Tongue (tissue), 1 donor: ENCODE measurements at regions not wholly inside any gene's neighbourhood (a gene's known extent, or its start where the extent isn't known, plus 50 kb on each side); places are given as distances from the start of the nearest gene placed in this dataset.

ENCODE experiments used
- DNase-seq: peaks from one replicate; pipeline ENCODE4 v3.0.0-alpha.2; 2015

DNA sequence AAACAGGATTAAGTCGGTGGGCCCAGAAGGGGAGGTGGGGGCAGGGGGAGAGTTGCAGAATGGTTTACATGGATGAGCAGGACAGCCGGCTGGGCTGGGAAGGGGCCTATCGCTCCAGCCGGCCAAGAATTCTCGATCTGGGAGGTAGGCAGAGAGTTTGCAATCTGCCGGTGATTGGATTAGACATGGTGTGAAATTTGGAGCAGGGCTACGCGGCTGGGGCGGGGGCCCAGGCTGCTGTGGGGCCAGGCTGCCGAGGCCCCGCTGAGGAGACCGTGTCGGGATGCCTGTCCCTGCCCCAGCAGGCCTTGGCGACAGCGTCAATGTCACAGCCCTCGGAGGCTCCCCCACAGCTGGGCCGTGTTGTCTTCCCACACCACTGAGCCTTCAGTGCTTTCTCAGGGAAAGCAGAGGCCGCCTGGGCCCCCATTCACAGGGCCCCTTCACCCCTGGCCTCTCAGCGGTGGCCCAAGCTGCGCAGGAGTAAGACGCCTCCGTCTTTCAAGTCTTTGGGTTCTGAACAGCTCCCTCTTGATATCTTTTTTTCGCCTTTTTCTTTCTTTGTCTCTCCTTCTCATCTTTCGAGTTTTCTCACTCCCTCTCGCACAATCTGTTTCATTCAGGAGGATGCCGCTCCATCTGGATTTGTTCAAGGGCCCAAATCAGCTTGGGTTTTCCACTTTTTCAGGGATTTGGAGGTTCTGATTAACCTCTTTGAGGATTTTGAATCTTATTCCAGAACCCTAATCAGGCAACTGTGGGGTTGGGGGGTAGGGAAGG lies 117.5 kb upstream of the PARP11 start:
- DNase-seq, result peak; percentile 72

DNA sequence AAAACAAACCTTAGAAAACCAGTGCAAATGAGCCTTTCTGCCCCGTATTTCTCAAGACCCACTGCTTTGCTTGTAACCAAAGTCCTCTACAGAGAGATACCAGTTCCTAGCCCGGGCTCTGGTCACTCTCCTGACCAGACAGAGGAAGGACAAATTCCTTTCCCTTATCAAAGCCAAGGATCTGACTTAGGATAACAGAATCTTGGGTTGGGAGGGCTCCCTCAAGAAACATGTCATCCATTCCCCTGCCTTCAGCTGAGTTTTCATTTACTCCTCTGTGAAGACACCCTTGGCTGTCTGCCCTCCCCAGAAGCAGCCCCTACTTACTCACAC lies 116.0 kb upstream of the PARP11 start:
- DNase-seq, result no peak

DNA sequence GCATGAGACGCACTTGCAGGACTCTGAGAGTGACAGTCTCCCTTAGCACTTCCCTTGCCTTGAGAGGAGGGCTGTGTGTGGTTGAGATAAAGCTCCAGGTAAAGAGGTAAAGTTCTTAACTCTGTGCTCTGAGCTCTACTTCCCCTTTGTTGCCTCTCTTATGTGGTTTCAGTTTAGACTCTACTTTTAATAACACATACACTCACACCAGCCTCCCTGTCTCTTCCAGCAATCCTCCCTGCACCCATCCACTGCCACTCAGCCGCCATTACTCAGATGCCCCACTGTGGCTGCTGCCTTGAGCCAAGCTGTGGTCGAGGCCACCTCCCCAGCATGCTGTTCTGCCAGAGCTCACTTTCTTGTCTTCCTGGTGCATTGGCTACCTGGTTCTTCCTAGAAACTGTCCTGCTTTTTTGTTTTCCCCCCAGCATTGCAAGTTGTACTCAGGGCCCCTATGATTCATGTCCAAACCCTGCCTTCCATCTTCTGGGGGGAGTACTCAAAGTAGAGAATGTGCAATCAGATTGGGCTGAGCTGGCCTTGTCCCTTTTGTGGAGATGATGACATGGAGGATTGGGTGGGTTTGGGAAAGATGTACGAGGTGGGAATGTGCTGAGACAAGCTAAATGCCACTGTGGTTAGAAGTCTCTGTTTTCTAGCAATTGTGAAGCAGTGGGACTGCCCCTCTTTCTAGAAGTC lies 115.5 kb upstream of the PARP11 start:
- no peak for DNase-seq

DNA sequence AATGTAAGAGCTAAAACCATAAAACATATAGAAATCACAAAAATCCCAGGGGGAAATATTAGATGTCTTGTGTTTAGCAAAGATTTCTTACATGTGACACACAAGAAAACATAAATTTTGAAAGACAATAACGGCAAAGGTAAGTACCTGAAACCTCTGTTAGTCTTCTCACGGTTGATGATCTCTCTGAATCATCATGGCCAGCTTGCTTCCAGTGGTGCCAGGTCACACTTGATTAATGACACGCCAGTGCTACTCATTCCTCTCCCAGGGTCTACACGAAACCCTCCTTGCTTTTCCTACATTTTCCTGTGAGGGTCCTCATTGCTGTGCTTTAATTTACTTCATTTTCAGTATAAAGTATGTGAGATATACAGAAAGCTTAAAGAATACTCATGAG lies 114.4 kb upstream of the PARP11 start:
- DNase-seq, result no peak

- no peak for DNase-seq
These were observed 107.5 kb upstream of the PARP11 start for GRCh38 chr12:3980504-3981272.

GRCh38 chr12:3977621-3978020 lies 104.4 kb upstream of the PARP11 start:
- DNase-seq, result no peak

GRCh38 chr12:3976351-3976938 lies 103.2 kb upstream of the PARP11 start:
- DNase-seq, result no peak

DNA sequence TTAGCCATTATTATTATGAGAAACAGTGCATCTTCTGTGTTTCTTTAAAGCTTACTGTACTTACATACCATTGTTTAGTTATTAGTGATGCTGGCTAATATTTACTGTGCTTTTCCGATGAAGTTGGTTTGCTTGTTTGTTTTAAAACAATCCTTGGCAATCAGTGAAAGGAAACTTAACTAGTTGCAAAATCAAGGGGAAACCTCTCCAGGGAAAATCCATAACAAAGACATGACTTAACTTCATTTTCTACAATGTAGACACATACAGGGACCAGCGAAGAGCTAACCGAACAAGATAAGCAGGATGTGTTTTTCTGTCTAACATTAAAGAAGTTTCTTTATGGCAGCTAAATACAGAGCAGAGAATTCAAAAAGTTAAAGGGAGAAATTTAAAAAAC lies 102.5 kb upstream of the PARP11 start:
- no peak for DNase-seq

DNA sequence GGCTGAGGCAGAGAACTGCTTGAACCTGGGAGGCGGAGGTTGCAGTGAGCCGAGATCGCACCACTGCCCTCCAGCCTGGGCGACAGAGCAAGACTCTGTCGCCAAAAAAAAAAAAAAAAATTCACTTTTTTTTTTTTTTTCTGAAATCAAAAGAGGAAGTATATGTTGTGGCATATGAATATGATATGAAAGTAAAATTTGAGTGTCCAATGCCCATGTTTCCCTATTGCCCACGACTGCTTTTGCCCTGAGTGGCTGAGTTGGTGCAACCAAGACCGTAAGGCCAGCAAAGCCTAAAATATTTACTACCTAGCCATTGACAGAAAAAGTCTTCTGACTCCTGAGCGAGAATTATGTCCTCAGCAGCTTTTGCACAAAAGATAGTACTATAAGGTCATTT lies 101.7 kb upstream of the PARP11 start:
- DNase-seq, result no peak

DNA sequence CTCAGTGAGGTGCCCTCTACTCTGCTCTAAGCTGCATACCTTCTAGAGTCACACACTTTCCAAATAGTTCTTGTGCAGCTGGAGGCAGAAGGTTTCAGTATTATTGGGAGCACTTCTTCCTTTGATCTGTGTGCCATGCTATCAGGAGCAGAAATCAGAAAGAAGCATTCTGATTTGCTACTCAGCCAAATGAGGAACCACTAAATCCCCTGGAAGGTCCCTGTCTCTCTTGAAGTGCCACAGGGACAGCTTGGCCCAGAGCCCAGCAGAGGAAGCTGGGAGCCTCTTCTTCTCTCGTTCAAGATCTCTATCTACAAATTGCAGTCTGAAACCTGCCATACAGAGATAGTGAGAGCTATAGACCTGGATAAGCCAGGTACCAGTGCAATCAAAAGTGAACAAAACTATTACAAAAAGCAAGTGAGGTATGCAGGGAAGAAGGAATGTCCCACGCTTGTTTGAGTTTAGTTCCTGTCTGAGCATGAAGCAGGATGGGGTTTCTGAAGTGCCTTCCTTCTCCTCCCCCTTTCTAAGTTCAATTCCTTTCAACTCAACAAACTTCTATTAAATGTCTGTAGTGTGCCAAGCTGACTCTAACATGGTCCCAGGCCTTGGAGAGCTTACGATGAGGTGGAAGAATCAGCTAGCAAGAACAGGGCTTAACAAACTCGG lies 100.9 kb upstream of the PARP11 start:
- DNase-seq, result peak; percentile 35

DNA sequence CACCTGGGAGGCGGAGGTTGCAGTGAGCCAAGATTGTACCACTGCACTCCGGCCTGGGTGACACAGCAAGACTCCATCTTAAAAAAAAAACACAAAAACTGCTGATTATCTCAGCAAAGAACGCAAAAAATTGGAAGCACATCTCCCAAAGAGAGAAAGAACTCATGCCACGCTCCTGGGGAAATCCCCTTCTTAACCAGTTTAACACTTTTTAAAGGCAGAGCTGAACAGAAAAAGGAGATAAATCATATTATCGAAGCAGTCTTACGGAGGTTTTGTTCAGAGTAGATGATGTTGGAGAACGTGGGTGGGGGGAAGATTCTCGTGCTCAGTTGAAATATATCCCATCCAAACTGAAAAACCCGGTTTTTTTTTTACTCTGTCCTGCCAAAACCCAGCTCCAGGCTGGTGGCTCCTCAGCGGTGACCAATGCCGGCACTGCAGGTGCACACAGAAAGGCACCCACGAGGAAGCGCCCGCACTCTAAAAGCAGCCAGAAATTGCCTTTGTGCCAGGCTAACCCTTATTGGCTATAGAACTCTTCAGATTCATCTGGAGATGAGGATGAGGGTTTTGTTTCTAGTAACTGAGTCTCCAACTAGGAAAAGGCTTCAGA lies 100.2 kb upstream of the PARP11 start:
- DNase-seq, result no peak

DNA sequence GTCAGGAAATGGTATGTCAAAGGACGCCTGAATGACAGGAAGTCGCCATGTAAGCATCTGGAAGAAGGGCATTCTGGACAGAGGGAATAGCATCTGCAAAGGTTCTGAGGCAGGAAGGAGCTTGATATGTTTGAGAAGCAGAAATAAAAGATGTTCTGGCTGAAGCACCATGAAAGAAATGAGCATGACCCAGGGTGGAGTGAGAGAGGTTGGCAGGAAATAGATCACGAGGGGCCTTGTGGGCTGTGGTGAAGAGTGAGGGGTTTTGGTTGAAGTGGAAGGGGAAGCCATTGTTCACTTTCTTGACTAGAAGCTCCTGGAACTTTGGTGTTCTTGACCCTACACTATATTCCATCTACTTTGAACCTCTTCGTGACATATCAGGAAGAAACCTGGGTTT lies 99.4 kb upstream of the PARP11 start:
- DNase-seq, result no peak

GRCh38 chr12:3968523-3968922 lies 95.3 kb upstream of the PARP11 start:
- no peak for DNase-seq

DNA sequence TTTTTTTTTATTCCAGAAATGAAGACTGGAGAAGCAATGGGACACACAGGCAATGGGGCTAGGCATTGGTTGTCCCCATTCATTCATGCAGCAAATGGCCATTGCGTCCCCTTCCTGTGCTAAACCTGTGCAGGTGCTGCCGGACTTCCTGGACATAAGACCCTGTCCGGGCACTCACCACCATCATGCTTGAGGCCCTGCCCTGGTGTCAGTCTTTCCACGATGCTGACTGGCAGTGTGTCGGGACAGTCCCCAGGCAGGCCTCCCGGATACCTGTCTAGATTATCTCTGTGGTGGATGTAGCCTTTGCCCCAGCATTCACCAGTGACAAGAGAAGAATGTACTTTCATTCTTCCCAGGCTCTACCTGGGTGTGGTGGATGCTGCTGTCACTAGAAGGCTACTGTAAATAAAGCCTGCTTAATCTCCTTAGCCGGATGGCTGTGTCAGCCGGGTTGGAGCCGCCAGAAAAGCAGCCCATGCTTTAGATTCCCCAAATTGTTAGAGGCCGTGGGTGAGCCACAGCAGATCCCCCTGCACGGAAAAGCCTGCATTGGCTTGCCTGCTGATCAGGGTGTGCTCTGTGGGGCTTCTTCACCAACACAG lies 94.5 kb upstream of the PARP11 start:
- DNase-seq, result peak; percentile 48

GRCh38 chr12:3966376-3966775 lies 93.2 kb upstream of the PARP11 start:
- no peak for DNase-seq

GRCh38 chr12:3965046-3965445 lies 91.8 kb upstream of the PARP11 start:
- no peak for DNase-seq

GRCh38 chr12:3964439-3964838 lies 91.2 kb upstream of the PARP11 start:
- DNase-seq, result peak; percentile 31

DNA sequence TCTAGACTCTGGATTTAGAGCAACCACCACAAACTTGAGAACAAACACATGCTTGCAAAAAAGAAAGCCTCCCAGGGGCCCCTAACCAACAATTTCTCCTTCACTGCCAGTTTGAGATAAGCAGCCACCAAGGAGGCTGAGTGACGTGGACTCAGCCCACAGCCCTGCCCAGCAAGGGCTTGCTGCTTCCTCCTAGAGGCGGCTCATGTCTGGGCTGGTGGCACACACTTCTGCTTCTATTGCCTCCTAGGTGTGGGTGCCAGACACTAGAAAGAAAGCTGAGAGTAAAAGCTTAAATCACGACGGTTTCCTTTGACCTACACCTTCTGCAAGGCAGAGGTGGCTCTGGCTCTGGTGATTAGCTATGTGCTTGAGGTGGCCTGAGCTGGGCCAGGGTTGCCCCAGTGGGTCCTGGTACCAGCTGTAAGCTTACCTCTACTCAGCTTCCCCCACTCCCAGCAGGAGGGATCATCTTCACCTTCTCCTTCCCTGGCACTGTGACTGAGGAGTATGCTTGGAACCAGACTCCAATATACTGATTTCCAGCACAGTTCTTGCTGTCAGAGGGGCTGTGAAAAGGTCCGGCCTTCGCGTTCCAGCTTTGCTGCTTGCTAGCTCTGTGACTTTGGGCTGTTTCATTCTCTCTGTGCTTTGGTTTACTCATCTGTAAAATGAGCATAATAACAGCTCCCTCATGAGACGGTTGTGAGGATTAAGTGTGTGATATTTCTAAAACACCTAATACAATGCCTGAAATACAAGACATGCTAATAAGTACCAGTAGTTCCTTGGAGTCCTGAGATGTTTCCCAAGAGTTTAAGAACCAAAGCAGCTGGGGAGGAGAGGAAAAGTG lies 89.7 kb upstream of the PARP11 start:
- DNase-seq, result no peak

DNA sequence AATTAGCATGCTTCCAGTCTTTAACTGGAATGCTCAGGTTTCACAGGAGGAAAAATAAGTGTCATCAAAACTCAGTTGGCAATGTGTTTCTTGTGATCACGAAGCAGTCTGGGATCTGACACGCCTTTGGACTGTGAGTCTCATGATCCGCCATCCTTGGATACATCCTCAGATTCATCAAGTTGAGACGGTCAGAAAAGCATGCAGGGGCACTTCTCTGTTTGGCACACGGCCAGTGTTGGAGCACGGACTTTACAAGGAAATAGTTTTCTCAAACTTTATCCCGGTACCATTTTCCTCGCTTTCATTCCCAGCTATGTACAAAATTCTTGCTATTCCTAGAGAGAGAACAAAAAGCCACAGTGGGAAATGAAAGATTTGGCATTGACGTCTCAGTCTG lies 88.4 kb upstream of the PARP11 start:
- DNase-seq, result peak; percentile 54

GRCh38 chr12:3959799-3960560 lies 86.8 kb upstream of the PARP11 start:
- DNase-seq, result peak; percentile 19
